Endothelial cell of umbilical vein (primary cell): ENCODE measurements at regions not wholly inside any gene's neighbourhood (a gene's known extent, or its start where the extent isn't known, plus 50 kb on each side); places are given as distances from the start of the nearest gene placed in this dataset.

Source experiments
- BruUV-seq: library from RNA; stranded (reverse); fragments of 400-500 nt; replicated peaks from 2 replicates; lab custom pipeline; 2021; lab: Mats Ljungman, UMichigan
- CTCF ChIA-PET: fragments of 300-600, 350-600 bp; sonication (Branson Sonifier 250); formaldehyde crosslinking; loops from one replicate; lab custom pipeline; 2021; ENCODE audit warnings: antibody characterized with exemption, inconsistent platforms; lab: Charles Lee
- POLR2A ChIA-PET: fragments of 300-600, 350-600 bp; sonication (Branson Sonifier 250); formaldehyde crosslinking; loops from one replicate; lab custom pipeline; 2021; ENCODE audit warnings: antibody characterized with exemption, inconsistent platforms; lab: Charles Lee
- DNase-seq: peaks from one replicate; pipeline ENCODE4 v3.0.0-alpha.2; 2011; ENCODE audit warnings: low read depth, low spot score
- FAIRE-seq: peaks from 2 replicates; lab custom pipeline; 2011; peaks lifted over from hg19 to GRCh38; lab: Jason Lieb, UNC
- H2AFZ ChIP-seq: 2 replicates; pipeline ENCODE4 v1.6.0; 2012; ENCODE audit warnings: low read depth, low read length, control low read depth, inconsistent platforms
- H3K27ac ChIP-seq: 2 replicates; pipeline ENCODE4 v1.5.1; 2011; ENCODE audit warnings: low read depth, mild to moderate bottlenecking, control low read depth, low read length, moderate library complexity; ENCODE audit not compliant: insufficient read depth
- H3K27me3 ChIP-seq, 2 experiments: 2 replicates each; pipeline versions ENCODE4 v1.6.0 to v1.6.1; 2011; ENCODE audit warnings: low read length in 2 of 2, mixed read lengths in 1 of 2; ENCODE audit not compliant: control insufficient read depth in 2 of 2, insufficient read depth in 2 of 2
- H3K36me3 ChIP-seq, 2 experiments: 2 replicates in 1 of 2; 3 replicates in 1 of 2; pipeline ENCODE4 v1.5.1; 2011; ENCODE audit warnings: low read length in 2 of 2, mild to moderate bottlenecking in 1 of 2, moderate library complexity in 1 of 2; ENCODE audit not compliant: control insufficient read depth in 2 of 2, insufficient read depth in 2 of 2; ENCODE audit errors: extremely low read depth in 1 of 2
- H3K4me1 ChIP-seq: 3 replicates; pipeline ENCODE4 v1.5.1; 2011; ENCODE audit warnings: mild to moderate bottlenecking, low read length; ENCODE audit not compliant: control insufficient read depth, insufficient read depth; ENCODE audit errors: extremely low read depth
- H3K4me2 ChIP-seq: 2 replicates; pipeline ENCODE4 v1.6.1; 2011; ENCODE audit warnings: low read length, control low read depth, mixed read lengths; ENCODE audit not compliant: insufficient read depth
- H3K4me3 ChIP-seq, 3 experiments: fragments of 200-600 bp in 1 of 3; sonication (generic), shearing (Covaris generic) in 1 of 3; replicated peaks in 1 of 3; 2 replicates each; pipeline ENCODE4 v1.5.1; 2011 to 2016; ENCODE audit warnings: control low read depth in 3 of 3, low read length in 3 of 3, mild to moderate bottlenecking in 2 of 3, inconsistent platforms in 1 of 3, low read depth in 1 of 3, moderate library complexity in 1 of 3; ENCODE audit not compliant: insufficient read depth in 1 of 3
- H3K79me2 ChIP-seq: 2 replicates; pipeline ENCODE4 v1.6.0; 2012; ENCODE audit warnings: low read length, inconsistent platforms; ENCODE audit not compliant: control insufficient read depth, insufficient read depth
- H3K9ac ChIP-seq: replicated peaks from 2 replicates; pipeline ENCODE3; 2011; ENCODE audit warnings: low read length, control low read depth; ENCODE audit not compliant: insufficient read depth; ENCODE audit errors: extremely low read depth
- H3K9me1 ChIP-seq: replicated peaks from 3 replicates; pipeline ENCODE4 v1.6.0; 2011; ENCODE audit warnings: mild to moderate bottlenecking, low read length; ENCODE audit not compliant: control insufficient read depth, insufficient read depth; ENCODE audit errors: extremely low read depth
- H3K9me3 ChIP-seq: replicated peaks from 2 replicates; pipeline ENCODE4 v1.5.1; 2012; ENCODE audit warnings: low read length, inconsistent platforms; ENCODE audit not compliant: control insufficient read depth, insufficient read depth
- H4K20me1 ChIP-seq: replicated peaks from 2 replicates; pipeline ENCODE3; 2011; ENCODE audit warnings: mild to moderate bottlenecking, low read length; ENCODE audit not compliant: control insufficient read depth, insufficient read depth; ENCODE audit errors: extremely low read depth
- CTCF ChIP-seq, 2 donors: IDR thresholded peaks; 1 replicate in 1 of 2; 2 replicates in 1 of 2; pipeline ENCODE4 v1.5.1; 2011; ENCODE audit warnings: low read length in 2 of 2, mild to moderate bottlenecking in 2 of 2, moderate library complexity in 2 of 2, control low read depth in 1 of 2, inconsistent platforms in 1 of 2, low read depth in 1 of 2; ENCODE audit not compliant: insufficient read depth in 1 of 2; ENCODE audit errors: extremely low read depth in 1 of 2
- EZH2 ChIP-seq: IDR thresholded peaks from 2 replicates; pipeline ENCODE4 v1.6.1; 2012; ENCODE audit warnings: borderline replicate concordance, low read depth, mild to moderate bottlenecking, moderate library complexity, low read length, inconsistent platforms; ENCODE audit not compliant: severe bottlenecking
- FOS ChIP-seq: IDR thresholded peaks from 2 replicates; pipeline ENCODE4 v1.6.1; 2011; ENCODE audit warnings: mild to moderate bottlenecking, low read length, moderate library complexity, borderline replicate concordance; ENCODE audit not compliant: insufficient read depth
- GATA2 ChIP-seq: IDR thresholded peaks from 2 replicates; pipeline ENCODE4 v1.7.0; 2011; ENCODE audit warnings: low read depth, mild to moderate bottlenecking, moderate library complexity, mixed read lengths, low read length; ENCODE audit not compliant: insufficient read length, insufficient read depth
- JUN ChIP-seq: IDR thresholded peaks from 2 replicates; pipeline ENCODE4 v1.6.1; 2011; ENCODE audit warnings: borderline replicate concordance, low read depth; ENCODE audit not compliant: insufficient read length, insufficient read depth
- MYC ChIP-seq: IDR thresholded peaks from one replicate; pipeline ENCODE4 v1.6.1; 2011; ENCODE audit warnings: mild to moderate bottlenecking, low read depth, low read length
- POLR2A ChIP-seq: IDR thresholded peaks from 2 replicates; pipeline ENCODE4 v1.6.1; 2012; ENCODE audit warnings: low read depth, mild to moderate bottlenecking, control low read depth, low read length
- POLR2AphosphoS5 ChIP-seq: IDR thresholded peaks from 2 replicates; pipeline ENCODE4 v1.6.1; 2012; ENCODE audit warnings: low read depth, mild to moderate bottlenecking, control low read depth, low read length, moderate library complexity; ENCODE audit not compliant: insufficient read depth
- dilution Hi-C: fragments of 300-500 bp; cut with MboI; formaldehyde crosslinking; loops from one replicate; pipeline ENCODE4 v1.15.0; 2019; ENCODE audit warnings: low sequenced_read_pairs; ENCODE audit not compliant: extremely low pct_ligation_motif_present
- intact Hi-C: fragments of 100-400 bp; cut with micrococcal nuclease; formaldehyde crosslinking; loops from one replicate; pipeline ENCODE4 v1.10.0; 2022
- TF ChIP-seq, protein P1 (sequence below): IDR thresholded peaks from 2 replicates; pipeline ENCODE4 v1.6.1; 2011; ENCODE audit not compliant: insufficient read depth, insufficient read length

DNA sequence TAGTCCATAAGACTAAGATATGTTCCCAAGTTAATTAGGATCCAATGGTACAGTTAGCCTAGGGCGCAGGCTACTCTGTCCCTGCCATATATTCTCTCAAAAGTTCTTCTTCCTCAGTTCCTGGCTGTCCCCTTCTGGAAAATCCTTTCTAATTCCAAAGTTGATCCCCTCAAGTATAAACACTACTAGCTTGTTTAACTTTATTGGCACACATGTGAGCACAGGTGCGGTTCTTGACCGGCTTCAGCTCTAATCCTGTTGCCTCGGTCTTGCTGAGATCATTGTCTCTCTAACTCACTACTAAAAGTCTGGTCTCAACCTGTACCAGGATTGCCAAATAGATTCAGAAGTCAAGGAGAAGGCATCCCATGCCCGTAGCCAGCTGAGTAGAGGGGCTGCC is 89.0 kb downstream of the SEMA4F start:
- POLR2A ChIA-PET = no interaction called here
- TF ChIP-seq POLR2AphosphoS5 = no peak
- no peak for TF ChIP-seq FOS
- no peak for TF ChIP-seq MYC
- TF ChIP-seq POLR2A = no peak
- no peak for TF ChIP-seq GATA2
- no peak for TF ChIP-seq CTCF (IDR thresholded peaks at IDR 0.05; ENCODE audit: extremely low read depth in 1 of 2, insufficient read depth in 1 of 2, low read depth in 1 of 2, low read length in 2 of 2)
- no peak for TF ChIP-seq EZH2
- no peak for TF ChIP-seq JUN
- TF ChIP-seq, protein P1, sequence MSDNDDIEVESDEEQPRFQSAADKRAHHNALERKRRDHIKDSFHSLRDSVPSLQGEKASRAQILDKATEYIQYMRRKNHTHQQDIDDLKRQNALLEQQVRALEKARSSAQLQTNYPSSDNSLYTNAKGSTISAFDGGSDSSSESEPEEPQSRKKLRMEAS = no peak
- Histone ChIP-seq H3K4me3 (no peak overlapping the region), H3K9me3 (no peaks in the 10 kb centered on the region), H3K4me1 (peaks cover 15% of the 10 kb centered on the region), H3K9me1 (no peaks in the 10 kb centered on the region), H3K9ac (no peak overlapping the region), H4K20me1 (no peaks in the 10 kb centered on the region), H2AFZ (no peak overlapping the region), H3K27ac (no peak overlapping the region), H3K4me2 (no peak overlapping the region), H3K27me3 (no peaks in the 10 kb centered on the region), H3K79me2 (no peaks in the 10 kb centered on the region), H3K36me3 (no peaks in the 10 kb centered on the region)
- intact Hi-C loops (no loop called here), dilution Hi-C loops (no loop called here)
- FAIRE-seq = no peak
- no TSS peak for BruUV-seq
- CTCF ChIA-PET = interaction anchor here (1.0 to 1.8 kb wide), 2 partner anchors 9 to 133 kb away, joined by 3 to 5 read pairs; no protein-coding TSS in a partner anchor
- DNase-seq = no peak
